Sigmoid colon (tissue), 6 donors: ENCODE measurements at regions not wholly inside any gene's neighbourhood (a gene's known extent, or its start where the extent isn't known, plus 50 kb on each side); places are given as distances from the start of the nearest gene placed in this dataset.

ENCODE experiments used
- DNase-seq: peaks from one replicate; pipeline ENCODE4 v3.0.0-alpha.2; 2019
- H3K27ac ChIP-seq, 4 donors: fragments of 200-600 bp; sonication (generic); one replicate each; pipeline ENCODE4 v1.5.1; 2016 to 2019; ENCODE audit warnings: mild to moderate bottlenecking in 1 of 4
- H3K27me3 ChIP-seq, 3 donors: fragments of 200-600 bp; sonication (generic); one replicate each; pipeline ENCODE4 v1.5.1; 2019; ENCODE audit warnings: mild to moderate bottlenecking in 1 of 3
- H3K36me3 ChIP-seq, 4 donors: fragments of 200-600 bp; sonication (generic); one replicate each; pipeline ENCODE4 v1.5.1; 2016 to 2019
- H3K4me1 ChIP-seq, 4 donors: fragments of 200-600 bp; sonication (generic); one replicate each; pipeline ENCODE4 v1.5.1; 2017 to 2019
- H3K4me3 ChIP-seq, 4 donors: fragments of 200-600 bp; sonication (generic); one replicate each; pipeline ENCODE4 v1.5.1; 2017 to 2019; ENCODE audit warnings: mild to moderate bottlenecking in 2 of 4, moderate library complexity in 1 of 4
- H3K9me3 ChIP-seq, 4 donors: fragments of 200-600 bp in 3 of 4; sonication (generic) in 3 of 4; one replicate each; pipeline versions ENCODE4 v1.5.1 to v1.6.1; 2013 to 2019
- CTCF ChIP-seq, 4 experiments: fragments of 450-650 bp in 3 of 4; fragments of 200-600 bp in 1 of 4; IDR thresholded peaks; one replicate each; pipeline ENCODE4 v1.5.1; 2016 to 2019; ENCODE audit warnings: antibody characterized with exemption in 4 of 4, mild to moderate bottlenecking in 3 of 4, moderate library complexity in 2 of 4
- EP300 ChIP-seq, 4 donors: sonication (generic); formaldehyde crosslinking; IDR thresholded peaks; one replicate each; pipeline ENCODE4 v1.6.1; 2017; ENCODE audit warnings: antibody characterized with exemption in 4 of 4
- POLR2A ChIP-seq, 2 donors: fragments of 450-650 bp; IDR thresholded peaks; one replicate each; pipeline ENCODE4 v1.6.1; 2016; ENCODE audit warnings: antibody characterized with exemption in 2 of 2, mild to moderate bottlenecking in 2 of 2, moderate library complexity in 2 of 2
- POLR2AphosphoS5 ChIP-seq, 4 donors: sonication (generic); formaldehyde crosslinking; IDR thresholded peaks; one replicate each; pipeline ENCODE4 v1.6.1; 2017; ENCODE audit warnings: antibody characterized with exemption in 4 of 4
- WGBS, 2 donors: extraction: QIAGEN DNeasy Blood & Tissue Kit; methylation state at CpG; one replicate each; pipeline ENCODE4 v1.1.7; 2013; 5-methylcytosine and 5-hydroxymethylcytosine counted together
- intact Hi-C: fragments of 100-400 bp; cut with DNase I; formaldehyde crosslinking; loops from one replicate; pipeline ENCODE4 v1.15.1; 2023
- donor health status: healthy with polysubstance abuse.
- donor health status: healthy.

- no peak overlapping the region for H3K4me3 ChIP-seq
- intact Hi-C loops: no loop called here
- H3K36me3 ChIP-seq: no peaks in the 10 kb centered on the region
- H3K9me3 ChIP-seq: no peaks in the 10 kb centered on the region
- no peaks in the 10 kb centered on the region for H3K27me3 ChIP-seq
- 81 to 96% methylated on average over 1 of the region's 1 CpG for WGBS, 2 donors
- TF ChIP-seq EP300 (IDR thresholded peaks at IDR 0.05) (no peak), POLR2A (IDR thresholded peaks at IDR 0.05) (no peak), CTCF (IDR thresholded peaks at IDR 0.05) (no peak), POLR2AphosphoS5 (IDR thresholded peaks at IDR 0.05) (no peak)
- H3K27ac ChIP-seq: peak overlapping the region in 2 of 4 donors; percentile 14 to 27
- DNase-seq: no peak
- peaks cover 0 to 45% (median 34%) of the 10 kb centered on the region in 4 donors for H3K4me1 ChIP-seq
Observed at GRCh38 chr4:15349965-15350364, 77.9 kb upstream of the C1QTNF7 start.

GRCh38 chr4:15352524-15352923, 75.3 kb upstream of the C1QTNF7 start:
- no peak for TF ChIP-seq POLR2AphosphoS5 (IDR thresholded peaks at IDR 0.05)
- TF ChIP-seq POLR2A (IDR thresholded peaks at IDR 0.05): no peak
- peaks cover 0 to 44% (median 29%) of the 10 kb centered on the region in 4 donors for H3K4me1 ChIP-seq
- no peak overlapping the region for H3K4me3 ChIP-seq
- no peaks in the 10 kb centered on the region for H3K9me3 ChIP-seq
- H3K36me3 ChIP-seq: no peaks in the 10 kb centered on the region
- WGBS, 2 donors: 60 to 77% methylated on average over 2 of the region's 2 CpGs
- intact Hi-C loops: no loop called here
- no peaks in the 10 kb centered on the region for H3K27me3 ChIP-seq
- H3K27ac ChIP-seq: peak overlapping the region in 3 of 4 donors; percentile 22 to 32 (median 26)
- no peak for DNase-seq

GRCh38 chr4:15353207-15353606, 74.6 kb upstream of the C1QTNF7 start:
- DNase-seq: no peak
- 40 to 59% methylated on average over 3 of the region's 3 CpGs for WGBS, 2 donors
- peaks cover 0 to 37% (median 29%) of the 10 kb centered on the region in 4 donors for H3K4me1 ChIP-seq
- H3K27ac ChIP-seq: peak overlapping the region; percentile 7 to 32 (median 24)
- no peaks in the 10 kb centered on the region for H3K27me3 ChIP-seq
- no peaks in the 10 kb centered on the region for H3K36me3 ChIP-seq
- no peaks in the 10 kb centered on the region for H3K9me3 ChIP-seq
- intact Hi-C loops: no loop called here
- TF ChIP-seq CTCF (IDR thresholded peaks at IDR 0.05): no peak
- no peak for TF ChIP-seq EP300 (IDR thresholded peaks at IDR 0.05)
- no peak for TF ChIP-seq POLR2A (IDR thresholded peaks at IDR 0.05)
- TF ChIP-seq POLR2AphosphoS5 (IDR thresholded peaks at IDR 0.05): no peak
- H3K4me3 ChIP-seq: no peak overlapping the region

- Histone ChIP-seq H3K4me3 (no peak overlapping the region), H3K9me3 (no peaks in the 10 kb centered on the region), H3K4me1 (peaks cover 0 to 33% (median 22%) of the 10 kb centered on the region in 4 donors), H3K27ac (no peak overlapping the region), H3K36me3 (no peaks in the 10 kb centered on the region), H3K27me3 (no peaks in the 10 kb centered on the region)
- TF ChIP-seq EP300 (IDR thresholded peaks at IDR 0.05) (no peak), CTCF (IDR thresholded peaks at IDR 0.05) (no peak), POLR2A (IDR thresholded peaks at IDR 0.05) (no peak), POLR2AphosphoS5 (IDR thresholded peaks at IDR 0.05) (no peak)
- WGBS, 2 donors: 60 to 71% methylated on average over 8 of the region's 8 CpGs
- intact Hi-C loops: no loop called here
- no peak for DNase-seq
Observed at GRCh38 chr4:15354371-15355297, 73.2 kb upstream of the C1QTNF7 start.

GRCh38 chr4:15361529-15361928, 66.3 kb upstream of the C1QTNF7 start:
- TF ChIP-seq POLR2AphosphoS5 (IDR thresholded peaks at IDR 0.05): no peak
- TF ChIP-seq POLR2A (IDR thresholded peaks at IDR 0.05): no peak
- TF ChIP-seq EP300 (IDR thresholded peaks at IDR 0.05): no peak
- no peak for TF ChIP-seq CTCF (IDR thresholded peaks at IDR 0.05)
- intact Hi-C loops: no loop called here
- H3K36me3 ChIP-seq: no peaks in the 10 kb centered on the region
- 88 to 90% methylated on average over 2 of the region's 2 CpGs for WGBS, 2 donors
- no peaks in the 10 kb centered on the region for H3K27me3 ChIP-seq
- H3K4me1 ChIP-seq: no peaks in the 10 kb centered on the region
- no peak overlapping the region for H3K27ac ChIP-seq
- H3K4me3 ChIP-seq: no peak overlapping the region
- no peaks in the 10 kb centered on the region for H3K9me3 ChIP-seq
- DNase-seq: no peak
